A549 (cell line): ENCODE measurements at regions not wholly inside any gene's neighbourhood (a gene's known extent, or its start where the extent isn't known, plus 50 kb on each side); places are given as distances from the start of the nearest gene placed in this dataset.
"Not testable (repeated sequence)": the region's sequence is repeated elsewhere in the genome, so short reads cannot be mapped to it uniquely, and the experiment has no call there.

ENCODE experiments used
- ATAC-seq, 2 experiments: fragments of 200-7000 bp in 1 of 2; fragments of >200 bp in 1 of 2; cut with Nextera tagmentation in 1 of 2; cut with Tn5 transposase in 1 of 2; 3 replicates each; pipeline versions ENCODE4 v1.8.0 to v1.9.1; 2018 to 2020; ENCODE audit warnings: mild to moderate bottlenecking in 1 of 2, moderate library complexity in 1 of 2
- CTCF ChIA-PET: fragments of 300-600 bp; sonication (Branson Sonifier 250); formaldehyde crosslinking; extraction: SDS; loops from one replicate; lab custom pipeline; 2021; ENCODE audit warnings: antibody characterized with exemption, inconsistent platforms; lab: Yijun Ruan, JAX
- POLR2A ChIA-PET: fragments of 350-600 bp; formaldehyde crosslinking; extraction: SDS; loops from one replicate; lab custom pipeline; 2021; ENCODE audit warnings: antibody characterized with exemption, inconsistent platforms; lab: Yijun Ruan, JAX
- DNase-seq, 2 experiments: peaks; one replicate each; pipeline versions ENCODE4 v3.0.0 to v3.0.0-alpha.2; 2011 to 2016; ENCODE audit warnings: low read depth in 1 of 2, low spot score in 1 of 2
- FAIRE-seq: peaks from 2 replicates; lab custom pipeline; 2011; peaks lifted over from hg19 to GRCh38; lab: Jason Lieb, UNC
- H3K27ac ChIP-seq, 2 experiments: fragments of >200 bp; sonication (Bioruptor Twin); formaldehyde crosslinking; 3 replicates each; pipeline ENCODE4 v1.5.1; 2016 to 2017
- H3K4me1 ChIP-seq: fragments of >200 bp; sonication (Bioruptor Twin); formaldehyde crosslinking; 3 replicates; pipeline ENCODE4 v1.6.1; 2016
- H3K4me2 ChIP-seq: fragments of >200 bp; sonication (Bioruptor Twin); formaldehyde crosslinking; 3 replicates; pipeline ENCODE4 v1.6.1; 2016
- H3K4me3 ChIP-seq: fragments of >200 bp; sonication (Bioruptor Twin); formaldehyde crosslinking; 3 replicates; pipeline ENCODE4 v1.5.1; 2016
- H3K9me3 ChIP-seq: fragments of >200 bp; sonication (Bioruptor Twin); formaldehyde crosslinking; 3 replicates; pipeline ENCODE4 v1.6.1; 2016
- ATOH8 ChIP-seq: fragments of 250-450 bp; sonication (Bioruptor Pico); IDR thresholded peaks from 2 replicates; pipeline ENCODE4 v1.5.0; 2020; ENCODE audit warnings: low read depth, mild to moderate bottlenecking, moderate library complexity
- CBX2 ChIP-seq: fragments of 200-600 bp; sonication (generic); IDR thresholded peaks from 2 replicates; pipeline ENCODE4 v1.6.1; 2016; ENCODE audit warnings: low read depth, mild to moderate bottlenecking, borderline replicate concordance
- CHD4 ChIP-seq: fragments of 200-600 bp; sonication (generic); IDR thresholded peaks from 2 replicates; pipeline ENCODE4 v1.6.1; 2016; ENCODE audit warnings: antibody characterized with exemption, mild to moderate bottlenecking, borderline replicate concordance
- ESRRA ChIP-seq: fragments of 150-350 bp; IDR thresholded peaks from 2 replicates; pipeline ENCODE4 v1.6.1; 2014; ENCODE audit warnings: mild to moderate bottlenecking, low read length, borderline replicate concordance
- FOSL2 ChIP-seq, 2 experiments: fragments of 450-650 bp in 1 of 2; fragments of >200 bp in 1 of 2; sonication (Bioruptor Twin) in 1 of 2; formaldehyde crosslinking; IDR thresholded peaks; 2 replicates each; pipeline versions ENCODE4 v1.5.0 to v1.6.1; 2016 to 2020; ENCODE audit warnings: mild to moderate bottlenecking in 1 of 2, moderate library complexity in 1 of 2
- HES2 ChIP-seq: fragments of >200 bp; sonication (Bioruptor Twin); formaldehyde crosslinking; IDR thresholded peaks from 2 replicates; pipeline ENCODE4 v1.6.1; 2016
- HEYL ChIP-seq: fragments of 250-450 bp; sonication (Bioruptor Pico); IDR thresholded peaks from 2 replicates; pipeline ENCODE4 v1.8.0; 2021; ENCODE audit warnings: mild to moderate bottlenecking, moderate library complexity
- JUN ChIP-seq, 2 experiments: fragments of >200 bp; sonication (Bioruptor Twin); formaldehyde crosslinking; IDR thresholded peaks; 2 replicates in 1 of 2; 3 replicates in 1 of 2; pipeline ENCODE4 v1.6.1; 2016 to 2017
- JUNB ChIP-seq: fragments of >200 bp; sonication (Bioruptor Twin); formaldehyde crosslinking; IDR thresholded peaks from 2 replicates; pipeline ENCODE4 v1.6.1; 2016
- KDM5A ChIP-seq: fragments of 200-600 bp; sonication (generic); IDR thresholded peaks from 2 replicates; pipeline ENCODE4 v1.6.1; 2016; ENCODE audit warnings: antibody characterized with exemption, mild to moderate bottlenecking
- MAZ ChIP-seq: fragments of 150-350 bp; IDR thresholded peaks from 2 replicates; pipeline ENCODE4 v1.6.1; 2014; ENCODE audit warnings: antibody characterized with exemption, low read depth, low read length, borderline replicate concordance
- MYC ChIP-seq: IDR thresholded peaks from 2 replicates; pipeline ENCODE4 v1.6.1; 2012; ENCODE audit warnings: mild to moderate bottlenecking, inconsistent platforms, low read length, improper control_type of control experiment, borderline replicate concordance
- NPAS2 ChIP-seq: fragments of 250-450 bp; sonication (Bioruptor Pico); IDR thresholded peaks from 2 replicates; pipeline ENCODE4 v1.8.0; 2022; ENCODE audit warnings: mild to moderate bottlenecking, moderate library complexity, borderline replicate concordance
- NR3C1 ChIP-seq: fragments of >200 bp; sonication (Bioruptor Twin); formaldehyde crosslinking; IDR thresholded peaks from 3 replicates; pipeline ENCODE4 v1.6.1; 2017
- PHF8 ChIP-seq: fragments of 200-600 bp; sonication (generic); IDR thresholded peaks from 2 replicates; pipeline ENCODE4 v1.6.1; 2016; ENCODE audit warnings: low read depth, mild to moderate bottlenecking, antibody characterized with exemption, moderate library complexity, borderline replicate concordance
- POLR2AphosphoS2 ChIP-seq: conservative IDR thresholded peaks from 2 replicates; pipeline ENCODE4 v1.6.1; 2012; ENCODE audit warnings: low read length, improper control_type of control experiment, inconsistent platforms
- RCOR1 ChIP-seq: fragments of 150-350 bp; IDR thresholded peaks from 2 replicates; pipeline ENCODE4 v1.6.1; 2014; ENCODE audit warnings: antibody characterized with exemption, low read length, low read depth
- USF2 ChIP-seq: fragments of 450-650 bp; IDR thresholded peaks from 2 replicates; pipeline ENCODE4 v1.6.1; 2014; ENCODE audit warnings: antibody characterized with exemption
- ZC3H11A ChIP-seq: fragments of 450-650 bp; IDR thresholded peaks from 2 replicates; pipeline ENCODE4 v1.6.1; 2014; ENCODE audit warnings: antibody characterized with exemption, mild to moderate bottlenecking
- ZFP36 ChIP-seq: fragments of 450-650 bp; IDR thresholded peaks from 2 replicates; pipeline ENCODE4 v1.6.1; 2014; ENCODE audit warnings: borderline replicate concordance; ENCODE audit not compliant: partially characterized antibody
- ZSCAN20 ChIP-seq: fragments of 250-450 bp; sonication (Bioruptor Pico); IDR thresholded peaks from 2 replicates; pipeline ENCODE4 v1.8.0; 2022; ENCODE audit warnings: mild to moderate bottlenecking, moderate library complexity
- WGBS: methylation state at CpG from one replicate; pipeline ENCODE4 v1.1.6; 2017; ENCODE audit errors: missing lambda C conversion rate; 5-methylcytosine and 5-hydroxymethylcytosine counted together
- TF ChIP-seq, protein P1 (sequence below): fragments of 250-450 bp; sonication (Bioruptor Pico); IDR thresholded peaks from 2 replicates; pipeline ENCODE4 v1.5.0; 2021; ENCODE audit warnings: mild to moderate bottlenecking, moderate library complexity, borderline replicate concordance
- TF ChIP-seq, protein P2 (sequence below): fragments of 150-350 bp; IDR thresholded peaks from 2 replicates; pipeline ENCODE4 v1.6.1; 2014; ENCODE audit warnings: low read depth, mild to moderate bottlenecking, low read length
- TF ChIP-seq, protein P3 (sequence below): IDR thresholded peaks from 2 replicates; pipeline ENCODE4 v1.6.1; 2012

GRCh38 chr13:104605435-104605834, 1539.2 kb upstream of the SLC10A2 start:
- 35% methylated on average over 7 of the region's 7 CpGs for WGBS
- H3K4me1 ChIP-seq, H3K4me3 ChIP-seq, H3K4me2 ChIP-seq, POLR2A ChIA-PET, H3K9me3 ChIP-seq, FAIRE-seq, H3K27ac ChIP-seq, DNase-seq, CTCF ChIA-PET, ATAC-seq: not testable (repeated sequence)
- peak; percentile 33; the same call in 1 of the 2 replicates for TF ChIP-seq ZC3H11A

DNA sequence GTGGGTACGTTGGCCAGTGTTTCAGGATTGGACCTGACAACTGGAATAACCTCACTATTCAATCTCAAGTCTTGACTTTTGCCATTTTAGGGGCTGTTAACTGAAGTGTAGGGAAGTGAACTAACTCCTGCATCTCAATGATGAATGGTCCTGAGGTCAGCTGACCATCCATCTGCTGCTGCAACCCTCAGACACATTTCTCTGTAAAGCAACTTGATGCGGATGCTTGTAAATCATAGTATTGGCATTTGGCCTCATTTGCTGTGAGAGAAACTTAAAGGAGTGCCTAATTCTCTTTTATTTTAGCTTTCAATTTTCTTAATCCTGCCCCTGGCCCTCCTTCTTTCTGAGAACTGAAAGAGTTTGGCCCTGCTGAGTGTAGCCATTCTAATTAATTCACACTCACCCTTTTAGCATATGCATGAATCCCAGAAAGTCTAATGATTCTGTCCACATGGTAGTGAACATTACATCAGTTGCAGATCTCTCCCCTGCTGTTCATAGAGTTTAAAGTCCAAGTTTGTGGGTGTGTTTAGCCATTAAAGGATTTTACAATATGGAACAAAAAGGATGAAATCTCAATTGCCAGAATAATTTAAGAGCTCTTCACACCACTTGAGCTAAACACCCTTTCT, 1531.4 kb upstream of the SLC10A2 start:
- Histone ChIP-seq H3K4me1 (no peaks in the 10 kb centered on the region), H3K27ac (no peak overlapping the region), H3K9me3 (no peaks in the 10 kb centered on the region), H3K4me2 (no peak overlapping the region), H3K4me3 (no peak overlapping the region)
- ChIA-PET CTCF (no interaction called here), POLR2A (no interaction called here)
- ATAC-seq, result no peak
- FAIRE-seq, result no peak
- no peak for TF ChIP-seq NPAS2 (CRISPR knock-in tag)
- TF ChIP-seq, protein P1, sequence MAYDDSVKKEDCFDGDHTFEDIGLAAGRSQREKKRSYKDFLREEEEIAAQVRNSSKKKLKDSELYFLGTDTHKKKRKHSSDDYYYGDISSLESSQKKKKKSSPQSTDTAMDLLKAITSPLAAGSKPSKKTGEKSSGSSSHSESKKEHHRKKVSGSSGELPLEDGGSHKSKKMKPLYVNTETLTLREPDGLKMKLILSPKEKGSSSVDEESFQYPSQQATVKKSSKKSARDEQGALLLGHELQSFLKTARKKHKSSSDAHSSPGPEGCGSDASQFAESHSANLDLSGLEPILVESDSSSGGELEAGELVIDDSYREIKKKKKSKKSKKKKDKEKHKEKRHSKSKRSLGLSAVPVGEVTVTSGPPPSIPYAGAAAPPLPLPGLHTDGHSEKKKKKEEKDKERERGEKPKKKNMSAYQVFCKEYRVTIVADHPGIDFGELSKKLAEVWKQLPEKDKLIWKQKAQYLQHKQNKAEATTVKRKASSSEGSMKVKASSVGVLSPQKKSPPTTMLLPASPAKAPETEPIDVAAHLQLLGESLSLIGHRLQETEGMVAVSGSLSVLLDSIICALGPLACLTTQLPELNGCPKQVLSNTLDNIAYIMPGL (CRISPR knock-in tag), result no peak
- TF ChIP-seq CBX2, result no peak
- no peak for TF ChIP-seq RCOR1
- TF ChIP-seq, protein P2, sequence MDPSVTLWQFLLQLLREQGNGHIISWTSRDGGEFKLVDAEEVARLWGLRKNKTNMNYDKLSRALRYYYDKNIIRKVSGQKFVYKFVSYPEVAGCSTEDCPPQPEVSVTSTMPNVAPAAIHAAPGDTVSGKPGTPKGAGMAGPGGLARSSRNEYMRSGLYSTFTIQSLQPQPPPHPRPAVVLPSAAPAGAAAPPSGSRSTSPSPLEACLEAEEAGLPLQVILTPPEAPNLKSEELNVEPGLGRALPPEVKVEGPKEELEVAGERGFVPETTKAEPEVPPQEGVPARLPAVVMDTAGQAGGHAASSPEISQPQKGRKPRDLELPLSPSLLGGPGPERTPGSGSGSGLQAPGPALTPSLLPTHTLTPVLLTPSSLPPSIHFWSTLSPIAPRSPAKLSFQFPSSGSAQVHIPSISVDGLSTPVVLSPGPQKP, result no peak
- TF ChIP-seq ESRRA, result no peak
- TF ChIP-seq MAZ, result no peak
- no peak for TF ChIP-seq NR3C1
- TF ChIP-seq CHD4, result no peak
- TF ChIP-seq FOSL2 (IDR thresholded peaks at IDR 0.05), result no peak
- TF ChIP-seq FOSL2 (CRISPR knock-in tag; IDR thresholded peaks at IDR 0.05), result no peak
- no peak for TF ChIP-seq PHF8
- no peak for TF ChIP-seq MYC
- no peak for DNase-seq
- WGBS, result 39% methylated on average over 2 of the region's 2 CpGs

DNA sequence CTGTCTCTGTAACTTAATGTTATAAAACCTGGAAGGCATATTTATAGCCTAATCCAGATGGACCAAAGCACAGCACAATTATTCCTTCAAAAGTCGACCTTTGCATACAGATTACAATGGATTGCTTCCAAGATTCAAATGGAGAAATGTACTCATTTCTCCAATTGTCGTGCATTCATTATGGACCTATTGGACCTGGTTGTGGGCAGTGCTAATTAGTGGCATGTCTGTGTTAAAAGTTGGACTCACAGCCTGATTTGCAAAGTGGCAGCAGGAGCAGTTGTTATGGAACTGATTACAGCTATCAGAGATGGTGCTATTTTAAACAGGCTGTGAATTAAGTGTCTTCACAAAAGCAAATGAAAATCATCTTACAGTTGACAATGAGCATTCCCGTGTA, 1529.3 kb upstream of the SLC10A2 start:
- ATAC-seq, result no peak
- Histone ChIP-seq H3K27ac (no peak overlapping the region), H3K4me1 (no peaks in the 10 kb centered on the region), H3K4me3 (no peak overlapping the region), H3K4me2 (no peak overlapping the region), H3K9me3 (no peaks in the 10 kb centered on the region)
- FAIRE-seq, result no peak
- 4% methylated on average over 3 of the region's 3 CpGs for WGBS
- ChIA-PET CTCF (no interaction called here), POLR2A (no interaction called here)
- no peak for DNase-seq
- TF ChIP-seq MAZ (no peak), JUN (IDR thresholded peaks at IDR 0.05) (no peak), NR3C1 (no peak), HES2 (no peak), ESRRA (no peak), POLR2AphosphoS2 (no peak), JUNB (no peak), USF2 (no peak), ZFP36 (no peak), ATOH8 (CRISPR knock-in tag) (no peak), KDM5A (no peak), ZSCAN20 (CRISPR knock-in tag) (no peak), NPAS2 (CRISPR knock-in tag) (no peak), HEYL (CRISPR knock-in tag) (no peak)
- TF ChIP-seq, protein P3, sequence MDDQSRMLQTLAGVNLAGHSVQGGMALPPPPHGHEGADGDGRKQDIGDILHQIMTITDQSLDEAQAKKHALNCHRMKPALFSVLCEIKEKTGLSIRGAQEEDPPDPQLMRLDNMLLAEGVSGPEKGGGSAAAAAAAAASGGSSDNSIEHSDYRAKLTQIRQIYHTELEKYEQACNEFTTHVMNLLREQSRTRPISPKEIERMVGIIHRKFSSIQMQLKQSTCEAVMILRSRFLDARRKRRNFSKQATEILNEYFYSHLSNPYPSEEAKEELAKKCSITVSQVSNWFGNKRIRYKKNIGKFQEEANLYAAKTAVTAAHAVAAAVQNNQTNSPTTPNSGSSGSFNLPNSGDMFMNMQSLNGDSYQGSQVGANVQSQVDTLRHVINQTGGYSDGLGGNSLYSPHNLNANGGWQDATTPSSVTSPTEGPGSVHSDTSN, result no peak
- TF ChIP-seq, protein P1 (CRISPR knock-in tag), result no peak
